GM18867 (cell line): ENCODE measurements at regions not wholly inside any gene's neighbourhood (a gene's known extent, or its start where the extent isn't known, plus 50 kb on each side); places are given as distances from the start of the nearest gene placed in this dataset.
"Not testable (repeated sequence)": the region's sequence is repeated elsewhere in the genome, so short reads cannot be mapped to it uniquely, and the experiment has no call there.

Experiments
- ATAC-seq: cut with Tn5 transposase; IDR thresholded peaks from one replicate; pipeline ENCODE4 v1.9.1; 2021; ENCODE audit warnings: mild to moderate bottlenecking, moderate library complexity; ENCODE audit not compliant: unreplicated experiment

DNA sequence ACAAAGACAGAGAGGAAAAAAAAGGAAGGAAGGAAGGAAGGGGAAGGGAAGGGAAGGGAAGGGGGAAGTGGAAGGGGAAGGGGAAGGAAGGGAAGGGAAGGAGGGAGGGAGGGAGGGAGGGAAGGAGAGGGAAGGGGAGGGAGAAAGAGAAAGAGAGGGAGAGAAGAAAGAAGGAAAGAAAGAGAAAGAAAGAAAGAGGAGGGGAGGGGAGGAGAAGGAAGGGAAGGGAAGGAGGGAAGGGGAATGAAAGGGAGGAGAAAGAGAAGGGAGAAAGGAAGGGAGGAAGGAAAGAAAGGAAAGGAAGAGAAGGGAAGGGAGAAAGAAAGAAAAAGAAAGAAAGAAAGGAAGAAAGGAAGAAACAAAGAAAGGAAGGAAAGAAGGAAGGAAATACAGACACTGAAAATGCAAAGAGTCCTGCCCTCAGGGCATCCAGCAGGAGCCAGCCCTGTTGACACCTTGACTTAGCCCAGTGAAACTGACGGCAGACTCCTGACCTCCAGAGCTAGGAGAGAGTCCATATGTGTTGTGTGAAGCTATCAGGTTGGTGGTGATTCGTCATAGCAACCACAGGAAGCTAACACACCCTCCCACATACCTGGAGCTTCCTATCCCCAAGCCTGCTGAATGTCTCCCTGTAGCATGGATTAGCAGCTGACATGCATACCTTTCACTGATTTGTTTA is 58.7 kb upstream of the SULF2 start:
- no peak for ATAC-seq

GRCh38 chr20:47842950-47843349 is 57.7 kb upstream of the SULF2 start:
- not testable (repeated sequence) for ATAC-seq

DNA sequence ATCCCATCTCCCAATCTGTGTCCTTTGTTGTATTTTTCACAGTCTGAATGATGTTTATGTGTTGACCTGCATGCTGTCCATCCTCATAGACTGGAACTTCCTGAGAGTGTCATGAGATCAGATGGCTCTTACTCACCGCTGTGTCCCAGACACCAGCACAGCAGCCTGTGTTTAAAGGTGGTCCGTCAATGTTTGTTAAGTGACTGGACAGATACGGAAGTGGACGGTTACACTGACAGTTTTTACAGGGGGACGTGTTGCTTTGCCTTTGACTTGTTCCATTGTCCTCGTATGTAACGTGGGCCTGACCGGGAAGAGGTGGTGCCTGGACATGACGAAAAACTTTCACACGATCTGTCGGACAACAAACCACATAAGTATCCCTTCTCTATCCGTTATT is 56.7 kb upstream of the SULF2 start:
- not testable (repeated sequence) for ATAC-seq

DNA sequence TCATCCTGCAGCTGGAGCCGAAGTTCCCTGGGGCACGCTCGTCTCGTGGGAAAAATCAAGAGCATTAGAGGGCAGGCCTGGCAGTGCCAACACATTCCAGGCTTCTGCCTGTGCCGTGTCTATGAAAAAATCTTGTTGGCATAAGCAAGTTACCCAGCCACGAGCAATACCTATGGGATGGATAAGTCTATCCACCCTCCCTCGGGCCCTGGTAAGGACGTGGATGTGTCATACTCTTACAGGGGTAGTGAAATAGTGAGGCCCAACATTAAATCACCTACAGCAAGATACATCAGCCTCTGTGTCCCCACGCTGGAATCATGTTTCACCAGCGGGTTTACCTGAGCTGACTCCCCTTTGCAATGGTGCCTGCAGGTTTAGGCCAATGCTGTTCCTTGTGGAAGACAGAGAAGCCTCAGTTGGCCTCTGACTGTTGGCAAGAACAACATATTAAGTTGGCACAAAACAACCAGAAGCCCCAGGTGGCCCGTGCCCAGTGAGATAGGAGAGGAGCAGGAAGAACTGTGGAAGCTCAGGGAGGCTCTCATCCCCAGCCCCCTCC is 51.1 kb upstream of the SULF2 start:
- not testable (repeated sequence) for ATAC-seq
